SK-N-SH (cell line): ENCODE measurements at regions not wholly inside any gene's neighbourhood (a gene's known extent, or its start where the extent isn't known, plus 50 kb on each side); places are given as distances from the start of the nearest gene placed in this dataset.

Experiments
- CTCF ChIA-PET: fragments of 300-600, 350-600 bp; formaldehyde crosslinking; extraction: SDS; loops from one replicate; lab custom pipeline; 2021; lab: Yijun Ruan, JAX
- POLR2A ChIA-PET: fragments of 350-600 bp; sonication (Branson Sonifier 250); formaldehyde crosslinking; extraction: SDS; loops from one replicate; lab custom pipeline; 2020; ENCODE audit warnings: antibody characterized with exemption, inconsistent platforms; lab: Yijun Ruan, JAX
- DNase-seq: peaks from one replicate; pipeline ENCODE4 v3.0.0; 2012
- H2AFZ ChIP-seq: fragments of 200-600 bp; sonication (generic); 2 replicates; pipeline ENCODE4 v1.8.1; 2016; ENCODE audit warnings: antibody characterized with exemption, mild to moderate bottlenecking, low read depth
- H3F3A ChIP-seq: fragments of 200-600 bp; sonication (generic); replicated peaks from 2 replicates; pipeline ENCODE3; 2016; ENCODE audit warnings: antibody characterized with exemption, mild to moderate bottlenecking; ENCODE audit not compliant: insufficient read depth
- H3K27ac ChIP-seq, 2 experiments: fragments of 200-500 bp in 1 of 2; fragments of 200-600 bp in 1 of 2; sonication (Bioruptor generic) in 1 of 2; sonication (generic), shearing (Covaris generic) in 1 of 2; 2 replicates each; pipeline versions ENCODE4 v1.5.1 to v1.6.1; 2014 to 2016; ENCODE audit warnings: low read depth in 2 of 2, inconsistent platforms in 1 of 2, low read length in 1 of 2, mild to moderate bottlenecking in 1 of 2, mixed read lengths in 1 of 2
- H3K27me3 ChIP-seq: fragments of 200-600 bp; sonication (generic), shearing (Covaris generic); 2 replicates; pipeline ENCODE4 v1.6.1; 2016; ENCODE audit warnings: mixed run types; ENCODE audit not compliant: insufficient read depth
- H3K36me3 ChIP-seq, 2 experiments: fragments of 200-500 bp in 1 of 2; fragments of 200-600 bp in 1 of 2; sonication (Bioruptor generic) in 1 of 2; sonication (generic) in 1 of 2; replicated peaks in 1 of 2; 2 replicates each; pipeline versions ENCODE3 to v1.5.1; 2014 to 2016; ENCODE audit warnings: low read length in 1 of 2, mild to moderate bottlenecking in 1 of 2; ENCODE audit not compliant: insufficient read depth in 2 of 2, control insufficient read depth in 1 of 2
- H3K4me1 ChIP-seq, 2 experiments: fragments of 200-500 bp in 1 of 2; fragments of 200-600 bp in 1 of 2; sonication (Bioruptor generic) in 1 of 2; sonication (generic), shearing (Covaris generic) in 1 of 2; 2 replicates each; pipeline versions ENCODE4 v1.5.1 to v1.6.1; 2014 to 2016; ENCODE audit warnings: low read depth in 1 of 2, low read length in 1 of 2, mixed run types in 1 of 2; ENCODE audit not compliant: insufficient read depth in 2 of 2, control insufficient read depth in 1 of 2
- H3K4me2 ChIP-seq: fragments of 200-600 bp; sonication (generic), shearing (Covaris generic); 2 replicates; pipeline ENCODE4 v1.6.1; 2017; ENCODE audit warnings: mixed run types
- H3K4me3 ChIP-seq, 2 experiments: fragments of 200-500 bp in 1 of 2; fragments of 200-600 bp in 1 of 2; sonication (Bioruptor generic) in 1 of 2; sonication (generic), shearing (Covaris generic) in 1 of 2; 2 replicates each; pipeline versions ENCODE4 v1.5.1 to v1.8.1; 2014 to 2016; ENCODE audit warnings: low read depth in 2 of 2, inconsistent platforms in 1 of 2, low read length in 1 of 2, mild to moderate bottlenecking in 1 of 2, mixed read lengths in 1 of 2, moderate library complexity in 1 of 2
- H3K79me2 ChIP-seq: fragments of 200-600 bp; sonication (generic); 2 replicates; pipeline ENCODE4 v1.8.1; 2017; ENCODE audit warnings: mild to moderate bottlenecking; ENCODE audit not compliant: insufficient read depth
- H3K9ac ChIP-seq: fragments of 200-600 bp; sonication (generic); 2 replicates; pipeline ENCODE4 v1.6.1; 2017; ENCODE audit warnings: mixed run types
- H3K9me2 ChIP-seq: fragments of 200-600 bp; sonication (generic); 2 replicates; pipeline ENCODE4 v1.6.1; 2017; ENCODE audit warnings: mixed run types
- H3K9me3 ChIP-seq: fragments of 200-600 bp; sonication (generic); 2 replicates; pipeline ENCODE4 v1.6.1; 2017; ENCODE audit warnings: mixed run types, mild to moderate bottlenecking, moderate library complexity
- H4K20me1 ChIP-seq: fragments of 200-600 bp; sonication (generic); 2 replicates; pipeline ENCODE4 v1.6.1; 2017; ENCODE audit warnings: mild to moderate bottlenecking, mixed run types; ENCODE audit not compliant: insufficient read depth
- MEF2A ChIP-seq: IDR thresholded peaks from 2 replicates; pipeline ENCODE4 v1.4.0; 2012; ENCODE audit warnings: low read depth, borderline replicate concordance
- POLR2AphosphoS5 ChIP-seq: IDR thresholded peaks from 2 replicates; pipeline ENCODE4 v1.6.1; 2012; ENCODE audit warnings: low read depth, low read length
- REST ChIP-seq: IDR thresholded peaks from 2 replicates; pipeline ENCODE4 v1.6.1; 2012; ENCODE audit warnings: mild to moderate bottlenecking, low read depth, low read length, moderate library complexity
- TEAD4 ChIP-seq: IDR thresholded peaks from 2 replicates; pipeline ENCODE4 v1.4.0; 2012; ENCODE audit warnings: mild to moderate bottlenecking, borderline replicate concordance; ENCODE audit not compliant: insufficient read depth
- USF1 ChIP-seq: IDR thresholded peaks from 2 replicates; pipeline ENCODE4 v1.4.0; 2012; ENCODE audit warnings: low read depth, borderline replicate concordance
- YY1 ChIP-seq: IDR thresholded peaks from 2 replicates; pipeline ENCODE4 v1.4.0; 2012; ENCODE audit warnings: low read depth, mild to moderate bottlenecking
- ZBTB33 ChIP-seq: IDR thresholded peaks from 2 replicates; pipeline ENCODE4 v1.4.0; 2012; ENCODE audit warnings: low read depth, borderline replicate concordance
- WGBS: methylation state at CpG from one replicate; pipeline ENCODE4 v1.1.6; 2017; ENCODE audit warnings: low lambda C conversion rate; 5-methylcytosine and 5-hydroxymethylcytosine counted together

- ChIA-PET CTCF (no interaction called here), POLR2A (no interaction called here)
- no peak overlapping the region for H3K9ac ChIP-seq
- no peaks in the 10 kb centered on the region for H3K9me2 ChIP-seq
- no peaks in the 10 kb centered on the region for H3K27me3 ChIP-seq
- no peaks in the 10 kb centered on the region for H3K9me3 ChIP-seq
- no peaks in the 10 kb centered on the region for H3K36me3 ChIP-seq
- H3K79me2 ChIP-seq, result no peaks in the 10 kb centered on the region
- H3F3A ChIP-seq, result no peaks in the 10 kb centered on the region
- H3K4me1 ChIP-seq, result no peaks in the 10 kb centered on the region
- no peak overlapping the region for H3K27ac ChIP-seq
- no peak overlapping the region for H2AFZ ChIP-seq
- TF ChIP-seq TEAD4 (no peak), POLR2AphosphoS5 (no peak), MEF2A (no peak), REST (no peak), USF1 (no peak)
- WGBS, result 58% methylated on average over 4 of the region's 4 CpGs
- no peaks in the 10 kb centered on the region for H4K20me1 ChIP-seq
- DNase-seq, result no peak
- H3K4me2 ChIP-seq, result no peak overlapping the region
- H3K4me3 ChIP-seq, result no peak overlapping the region
Measured at GRCh38 chr6:51057296-51057695, 238.6 kb downstream of the TFAP2B start.

GRCh38 chr6:51060262-51060762 is 241.6 kb downstream of the TFAP2B start:
- no peak overlapping the region for H2AFZ ChIP-seq
- CTCF ChIA-PET, result no interaction called here
- no peak overlapping the region for H3K9ac ChIP-seq
- no peaks in the 10 kb centered on the region for H3K27me3 ChIP-seq
- no peaks in the 10 kb centered on the region for H4K20me1 ChIP-seq
- no peak overlapping the region for H3K27ac ChIP-seq
- H3K4me3 ChIP-seq, result no peak overlapping the region
- no peaks in the 10 kb centered on the region for H3F3A ChIP-seq
- no peaks in the 10 kb centered on the region for H3K79me2 ChIP-seq
- TF ChIP-seq YY1 (no peak), ZBTB33 (no peak)
- 60% methylated on average over 3 of the region's 3 CpGs for WGBS
- POLR2A ChIA-PET, result no interaction called here
- H3K4me1 ChIP-seq, result no peaks in the 10 kb centered on the region
- no peaks in the 10 kb centered on the region for H3K9me2 ChIP-seq
- no peak overlapping the region for H3K4me2 ChIP-seq
- no peaks in the 10 kb centered on the region for H3K36me3 ChIP-seq
- no peak for DNase-seq
- H3K9me3 ChIP-seq, result no peaks in the 10 kb centered on the region
